NCI-H1694 treated with DMSO at 0.1 percent for 48 hours (cell line): ENCODE measurements at regions not wholly inside any gene's neighbourhood (a gene's known extent, or its start where the extent isn't known, plus 50 kb on each side); places are given as distances from the start of the nearest gene placed in this dataset.

Source experiments
- DNase-seq: peaks from one replicate; lab custom pipeline; 2025; lab: John Stamatoyannopoulos, UW

DNA sequence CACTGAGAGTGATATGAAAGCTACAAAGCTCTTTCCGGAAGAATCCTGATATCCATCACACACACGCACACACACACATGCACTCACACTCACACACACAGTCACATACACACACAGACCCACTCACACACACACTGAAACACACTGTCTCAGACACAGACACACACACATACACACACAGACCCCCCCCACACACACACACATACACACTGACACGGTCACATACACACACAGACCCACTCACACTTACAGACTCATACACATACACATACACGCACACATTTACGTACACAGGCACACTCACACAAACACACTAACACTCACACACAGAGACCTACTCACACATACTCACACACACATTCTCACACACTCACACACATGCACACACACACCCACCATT, 58.6 kb downstream of the LIG4 start:
- DNase-seq = no peak

DNA sequence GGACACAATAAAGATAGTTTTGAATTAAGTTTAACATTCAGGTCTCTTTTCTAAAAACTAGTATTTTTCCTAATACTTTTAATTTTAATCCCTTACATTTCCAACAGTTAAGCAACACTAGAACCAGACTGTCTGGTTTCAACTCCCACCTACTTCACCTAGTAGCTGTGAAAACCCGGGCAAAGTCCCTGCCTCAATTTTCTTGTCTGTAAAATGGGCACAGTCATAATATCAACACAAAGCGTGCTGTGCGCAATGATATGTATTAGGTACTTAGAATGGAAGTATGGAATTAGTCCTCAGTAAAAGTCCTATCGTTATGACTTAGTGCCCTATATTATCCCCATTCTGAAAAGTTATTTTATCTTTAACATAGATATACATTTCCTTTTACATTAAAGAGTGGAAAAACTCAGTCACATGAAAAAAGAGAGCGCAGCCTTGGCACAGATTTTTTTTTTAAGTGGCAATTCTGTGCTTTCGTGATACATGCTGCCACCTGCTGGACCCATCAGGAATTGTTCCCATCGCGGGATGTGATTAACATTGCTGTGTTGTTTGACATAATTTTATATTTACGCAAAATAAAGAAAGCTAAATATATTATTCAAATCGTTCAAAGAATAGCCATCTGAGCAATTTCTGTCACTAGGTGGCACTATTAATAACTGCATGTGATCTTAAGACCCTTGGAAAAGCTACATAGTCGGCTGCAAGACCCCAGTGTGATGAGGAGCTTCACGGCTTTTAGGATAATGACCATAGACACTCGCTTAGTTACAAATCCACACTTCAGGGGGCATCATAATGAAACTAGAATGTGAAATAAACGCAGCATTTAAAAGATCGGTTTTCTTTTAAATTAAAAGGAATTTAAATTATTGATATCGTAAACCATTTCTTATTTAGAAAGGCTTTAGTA, 59.9 kb downstream of the LIG4 start:
- peak; percentile 64 for DNase-seq

DNA sequence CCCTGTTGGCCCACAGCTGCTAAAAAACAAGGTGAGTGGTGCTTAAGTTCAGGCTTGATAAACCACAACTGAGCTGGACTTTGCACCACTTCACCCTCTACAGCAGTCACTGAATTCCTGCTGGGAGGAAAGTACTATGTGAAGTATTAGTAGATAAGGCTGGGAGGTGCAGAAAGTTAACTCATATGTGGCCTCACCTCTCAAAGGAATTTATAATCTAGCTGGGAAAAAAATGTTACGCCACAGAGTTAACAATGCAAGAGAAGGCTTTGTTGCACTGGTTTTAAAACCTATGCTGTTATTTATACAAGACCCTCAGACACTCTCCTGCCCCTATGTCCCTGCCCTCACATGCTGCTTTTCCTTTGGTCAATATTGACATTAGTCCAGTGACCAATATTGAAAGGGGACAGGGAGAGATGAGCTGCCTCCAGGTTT, 60.9 kb downstream of the LIG4 start:
- DNase-seq = no peak

DNA sequence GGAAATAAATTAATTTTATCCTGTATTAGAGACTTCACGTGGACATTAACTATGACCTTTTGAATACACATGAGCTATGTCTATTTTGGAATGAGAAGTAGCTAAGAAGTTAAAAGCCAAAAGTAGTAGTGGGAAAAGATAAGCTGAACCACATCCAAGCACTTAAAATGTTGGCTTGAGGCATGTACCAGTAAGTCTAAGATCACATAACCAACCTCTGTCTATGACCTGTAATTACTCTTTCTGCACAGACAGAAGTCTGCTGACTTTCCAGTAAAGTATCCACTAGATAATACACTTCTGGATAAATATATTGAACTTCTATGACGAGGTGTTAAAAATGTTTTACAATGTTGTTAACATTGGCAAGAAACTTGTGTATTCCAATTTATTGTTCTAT, 68.7 kb downstream of the LIG4 start:
- no peak for DNase-seq

DNA sequence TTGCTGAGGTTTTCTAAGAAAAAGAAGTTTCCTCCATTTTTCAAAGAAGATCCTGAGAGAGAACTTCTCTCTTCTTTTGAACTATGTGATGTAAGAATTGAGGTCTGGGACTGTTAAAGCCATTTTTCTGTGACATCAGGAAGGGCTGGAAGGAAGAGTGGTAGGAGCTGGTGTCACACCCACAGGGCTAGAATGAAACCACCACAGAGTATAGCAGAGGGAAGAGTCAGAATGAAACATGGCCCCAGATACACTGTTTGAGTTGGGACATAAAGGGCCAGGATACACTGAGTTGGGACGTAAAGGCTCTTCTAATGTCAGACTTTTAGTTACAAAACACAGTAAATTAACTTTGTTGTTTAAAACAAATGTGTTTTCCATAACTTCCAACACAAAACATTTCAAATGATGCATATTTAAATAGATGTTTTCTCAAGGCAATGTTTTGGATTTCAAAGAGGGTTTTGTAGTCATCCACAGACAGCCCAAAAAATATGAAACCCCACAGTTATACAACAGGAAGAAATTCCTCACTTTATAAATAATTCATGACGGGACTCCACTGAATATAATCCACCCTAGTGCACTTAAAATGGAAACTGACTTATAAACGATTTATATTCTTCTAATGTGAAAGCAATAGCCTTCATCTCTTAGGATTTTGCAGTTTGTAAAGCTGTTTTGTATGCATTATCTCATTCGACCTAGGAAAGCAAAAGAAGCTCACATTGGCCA, 72.5 kb downstream of the LIG4 start:
- no peak for DNase-seq

DNA sequence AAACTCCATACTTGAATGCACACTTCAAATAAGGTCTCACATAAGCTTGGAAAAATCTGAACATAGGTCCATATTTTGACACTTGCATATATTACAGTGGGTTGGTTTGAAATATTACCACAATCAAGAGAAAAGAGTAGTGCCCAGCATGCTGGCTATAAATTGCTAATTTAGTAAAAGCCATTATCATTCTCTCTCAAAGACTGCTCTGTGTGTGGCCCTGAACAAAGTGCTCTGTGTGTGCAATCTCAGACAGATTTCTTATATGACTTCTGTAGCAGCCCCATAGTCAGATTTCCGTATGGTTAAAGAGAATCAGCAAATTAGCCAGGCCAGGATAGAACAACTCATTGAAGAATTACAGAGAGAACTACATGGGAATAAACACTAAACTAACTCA, 78.2 kb downstream of the LIG4 start:
- DNase-seq = no peak

DNA sequence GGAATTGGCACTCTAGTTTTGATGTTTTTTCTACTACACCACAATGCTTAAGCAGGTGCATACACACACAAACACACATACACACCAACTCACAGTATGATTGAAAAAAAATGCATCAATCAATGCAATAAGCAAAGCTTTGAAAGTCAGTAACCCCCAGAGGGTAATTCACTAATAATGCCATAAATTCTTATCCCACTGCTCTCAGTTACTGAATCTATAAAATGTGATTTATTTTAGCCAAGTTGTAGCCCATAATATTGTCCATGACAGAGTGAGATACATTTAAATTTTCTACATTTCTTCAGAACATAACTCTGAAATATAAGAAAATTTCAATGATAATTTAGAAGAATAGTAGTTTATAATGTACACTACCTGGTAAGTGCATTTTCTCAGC, 87.9 kb downstream of the LIG4 start:
- no peak for DNase-seq

DNA sequence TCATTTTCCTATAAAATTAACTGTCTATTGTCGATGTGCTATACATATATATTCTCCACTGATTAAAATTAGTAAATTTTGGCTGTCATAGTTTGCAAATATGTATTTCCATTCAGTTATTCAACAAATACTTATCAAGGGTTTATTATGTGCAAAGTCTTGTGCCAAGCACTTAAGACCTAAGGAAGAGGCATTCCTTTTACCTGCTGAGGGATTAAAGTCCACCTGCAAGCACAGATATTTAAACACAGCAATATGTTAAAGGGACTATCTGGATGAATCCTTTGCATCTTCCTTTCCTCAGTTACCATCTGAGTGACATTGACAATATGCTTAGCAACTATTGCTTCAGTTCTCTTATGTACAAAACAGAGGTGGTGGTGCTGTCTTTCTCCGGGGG, 89.3 kb downstream of the LIG4 start:
- no peak for DNase-seq

DNA sequence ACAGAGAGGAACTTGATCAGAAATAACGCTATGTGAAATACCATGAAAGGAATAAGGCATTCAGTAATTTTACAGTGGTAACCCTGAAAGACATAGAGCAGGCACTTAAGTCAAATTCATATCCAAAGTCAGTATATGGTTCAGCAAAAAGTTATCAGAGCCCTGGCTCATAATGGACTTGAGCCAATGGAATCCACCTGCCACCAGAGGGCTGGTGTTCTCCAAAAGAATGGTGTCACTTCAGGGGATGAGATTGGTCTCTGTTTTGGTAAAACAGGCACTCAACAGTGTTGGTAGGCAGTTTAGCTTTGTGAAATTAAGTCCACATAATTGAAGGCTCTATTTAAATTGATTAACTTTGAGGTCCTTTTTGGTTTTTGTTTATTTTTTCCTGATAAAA, 93.9 kb downstream of the LIG4 start:
- no peak for DNase-seq

DNA sequence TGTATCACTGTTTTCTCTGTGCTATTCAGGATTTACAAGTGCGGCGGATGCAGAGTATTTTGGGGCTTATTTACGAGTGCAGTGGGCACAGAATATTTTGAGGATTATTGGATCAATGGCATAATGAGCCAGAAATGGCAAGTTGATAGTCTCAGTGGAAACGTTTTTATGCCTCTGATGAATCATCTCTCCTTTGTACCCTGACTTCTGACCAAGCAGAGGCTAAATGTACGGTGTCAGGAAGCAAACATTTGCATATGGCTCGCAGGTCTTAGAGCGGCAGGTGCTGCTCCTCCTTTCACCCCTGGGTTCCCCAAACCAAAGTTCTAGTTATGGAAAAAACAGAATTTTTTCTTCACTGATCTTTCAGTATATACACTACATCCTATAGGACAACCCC, 94.5 kb downstream of the LIG4 start:
- no peak for DNase-seq

DNA sequence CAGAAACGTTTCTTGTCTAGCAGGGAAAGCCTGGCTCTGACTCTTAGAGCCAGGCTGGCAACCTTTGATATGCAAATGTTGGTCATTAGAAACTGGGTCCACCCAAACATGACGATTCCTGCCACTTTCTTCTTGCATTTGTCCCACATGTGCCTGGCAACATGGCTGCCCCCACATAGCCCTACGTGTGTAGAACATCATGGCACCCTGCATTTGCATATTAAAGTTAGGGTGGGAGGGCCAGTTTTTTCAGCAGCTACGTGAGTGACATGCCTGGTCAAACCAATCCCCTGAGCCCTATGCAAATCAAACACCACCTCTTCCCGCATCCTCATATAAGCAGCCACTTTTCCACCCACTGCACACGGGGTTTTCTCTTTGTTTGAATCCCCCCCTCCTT, 95.0 kb downstream of the LIG4 start:
- no peak for DNase-seq

DNA sequence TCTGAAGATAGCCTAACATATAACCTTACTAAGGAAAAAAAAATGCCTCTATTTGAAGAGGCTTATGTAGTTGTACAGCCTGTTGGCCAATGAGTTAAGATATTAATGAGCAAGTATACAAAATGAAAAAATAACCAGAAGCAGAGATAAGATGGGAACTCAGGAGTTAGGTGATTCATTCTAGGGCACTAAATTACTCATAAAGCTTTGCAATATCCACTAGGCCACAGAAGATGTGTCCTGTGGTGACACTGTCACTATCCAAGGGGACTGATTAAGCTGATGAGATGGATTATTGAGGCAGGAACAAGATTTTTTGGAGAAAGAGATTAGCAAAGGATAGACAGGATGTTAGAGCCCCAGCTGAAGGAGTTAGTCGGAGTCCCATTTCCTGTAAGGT, 99.6 kb downstream of the LIG4 start:
- DNase-seq = no peak

DNA sequence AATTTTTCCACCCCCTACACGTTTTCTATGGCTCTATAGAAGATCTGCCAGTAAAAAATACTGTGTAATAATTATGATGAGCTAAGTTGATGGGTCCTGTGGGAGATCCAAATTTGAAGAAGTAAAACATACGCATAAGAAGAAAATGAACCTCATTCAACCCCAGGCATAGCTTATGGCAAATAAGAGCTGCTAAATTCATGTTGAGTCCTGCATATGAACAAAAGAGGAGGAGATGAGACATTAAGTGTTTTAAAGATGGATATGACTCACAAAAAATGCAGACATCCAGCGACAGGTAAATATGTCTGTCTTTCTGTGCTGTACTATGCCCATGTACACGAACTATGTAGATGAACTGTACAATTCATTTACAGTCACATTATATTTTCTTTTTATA, 101.9 kb downstream of the LIG4 start:
- no peak for DNase-seq

DNA sequence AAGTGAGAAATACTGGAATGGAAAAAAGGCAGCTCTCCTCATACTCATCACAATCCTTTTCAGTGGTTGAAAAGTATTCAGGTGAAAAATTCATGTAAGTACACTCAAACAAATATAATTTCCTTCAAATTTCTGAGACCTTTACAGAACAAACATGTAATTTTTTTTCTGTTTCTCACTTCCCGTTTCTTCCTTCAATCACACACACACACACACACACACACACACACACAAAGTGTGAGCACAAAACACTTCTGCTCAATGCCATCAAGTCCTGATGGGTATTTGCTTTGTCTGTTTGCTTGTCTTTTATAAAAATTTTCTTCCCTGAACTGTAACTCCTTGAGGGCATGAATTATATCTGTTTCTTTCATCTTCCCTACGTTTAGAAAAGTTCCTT, 110.6 kb downstream of the LIG4 start:
- no peak for DNase-seq

DNA sequence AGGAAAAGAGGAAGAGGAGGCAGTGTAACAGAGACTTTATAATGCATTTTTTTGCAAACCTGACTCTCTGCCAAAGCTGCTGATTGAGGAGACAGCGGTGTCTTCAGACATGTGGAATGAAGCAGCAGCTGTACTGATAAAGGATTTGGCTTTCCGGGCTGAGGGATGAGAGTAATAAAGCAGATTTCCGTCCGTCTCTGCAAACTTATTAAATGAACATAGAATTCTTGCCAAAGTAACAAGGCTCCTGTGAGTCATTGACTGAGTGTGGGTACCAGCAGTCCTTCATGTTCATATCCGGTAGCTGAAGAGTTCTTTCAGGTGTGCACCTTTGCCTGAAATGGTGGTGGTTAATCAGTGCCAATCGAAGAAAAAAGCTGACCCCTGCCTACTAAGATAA, 112.6 kb downstream of the LIG4 start:
- no peak for DNase-seq

DNA sequence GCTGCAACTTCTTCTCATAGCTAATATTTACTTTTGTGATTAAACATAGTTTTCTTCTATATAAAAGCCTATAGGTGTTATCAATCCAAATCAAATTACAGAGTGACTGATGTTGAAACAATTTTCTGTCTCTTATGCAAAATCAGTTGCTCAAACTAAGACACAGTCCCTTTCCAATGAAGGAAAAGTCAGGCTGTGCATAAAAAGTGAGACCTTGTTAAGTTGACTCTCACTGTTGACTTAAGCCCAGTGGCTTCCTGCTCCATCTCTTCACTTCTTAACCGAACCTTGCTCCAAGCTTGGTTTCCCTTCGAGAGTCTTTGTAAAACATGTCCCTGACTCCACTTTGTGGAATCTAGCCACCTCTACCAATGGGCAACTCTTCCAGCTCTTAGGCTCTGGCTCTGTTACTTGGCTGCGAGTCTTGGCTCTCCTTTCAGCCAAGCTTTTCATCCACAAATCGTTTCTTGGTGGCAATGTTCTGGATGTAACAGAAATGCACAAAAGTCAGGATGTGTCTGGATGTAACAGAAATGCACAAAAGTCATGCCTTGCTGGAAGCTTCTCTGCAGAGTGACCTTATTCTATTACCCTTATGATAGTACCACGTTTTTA, 118.9 kb downstream of the LIG4 start:
- no peak for DNase-seq

DNA sequence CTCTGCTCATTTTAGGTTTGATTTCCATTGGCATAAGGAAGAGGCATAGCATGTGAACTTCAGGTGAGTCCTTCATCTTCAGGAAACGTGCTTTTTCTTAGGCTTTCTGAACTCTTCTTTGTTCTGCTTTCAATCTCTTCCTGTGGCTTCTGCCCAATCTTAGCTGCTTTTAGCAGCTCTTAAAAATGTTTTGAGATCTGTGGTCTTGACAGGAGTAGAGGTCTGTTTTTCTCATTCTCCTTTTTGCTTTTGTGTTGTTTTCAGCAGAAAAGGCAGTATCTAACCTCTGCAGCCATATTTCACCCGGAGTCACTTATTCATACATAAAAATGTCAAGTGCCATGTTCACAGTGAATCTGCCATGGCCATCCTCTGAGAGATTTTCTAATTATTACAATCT, 120.3 kb downstream of the LIG4 start:
- no peak for DNase-seq

DNA sequence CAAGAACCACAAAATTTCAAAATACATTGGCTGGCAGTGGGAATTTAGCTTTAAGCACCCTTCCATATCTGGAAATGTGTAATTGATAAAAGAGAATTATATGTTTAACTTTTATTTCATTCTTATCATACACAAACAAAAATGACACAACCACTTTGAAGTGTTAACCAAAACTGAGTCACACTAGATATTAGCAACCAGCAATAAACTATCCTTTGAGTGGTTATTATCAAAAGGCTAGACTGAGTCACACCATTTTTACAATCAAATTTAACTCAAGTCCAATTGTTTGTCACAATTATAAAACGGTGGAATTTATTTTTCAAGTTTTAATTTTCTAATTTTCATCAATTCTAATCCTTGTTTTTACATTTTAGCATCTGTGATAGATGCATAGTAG, 121.7 kb downstream of the LIG4 start:
- DNase-seq = no peak

DNA sequence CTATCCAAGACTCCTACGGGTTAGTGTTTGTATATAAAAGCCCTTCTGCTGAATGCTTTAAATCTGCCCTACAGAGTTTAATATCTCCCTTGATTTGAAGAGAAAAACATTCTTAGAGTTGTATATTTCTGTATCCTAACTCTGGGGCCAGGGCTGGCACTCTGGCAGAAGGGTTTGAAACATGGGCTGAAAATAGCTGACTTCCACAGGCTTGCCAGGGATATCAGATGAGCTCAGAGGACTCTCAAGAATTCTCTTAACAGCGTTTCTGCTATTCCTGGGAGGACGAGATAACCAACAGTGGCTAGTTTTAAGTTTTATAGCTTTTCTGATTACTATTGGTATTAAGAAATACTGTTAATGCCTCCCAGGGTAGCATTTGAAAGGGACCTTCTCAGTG, 127.5 kb downstream of the LIG4 start:
- no peak for DNase-seq

DNA sequence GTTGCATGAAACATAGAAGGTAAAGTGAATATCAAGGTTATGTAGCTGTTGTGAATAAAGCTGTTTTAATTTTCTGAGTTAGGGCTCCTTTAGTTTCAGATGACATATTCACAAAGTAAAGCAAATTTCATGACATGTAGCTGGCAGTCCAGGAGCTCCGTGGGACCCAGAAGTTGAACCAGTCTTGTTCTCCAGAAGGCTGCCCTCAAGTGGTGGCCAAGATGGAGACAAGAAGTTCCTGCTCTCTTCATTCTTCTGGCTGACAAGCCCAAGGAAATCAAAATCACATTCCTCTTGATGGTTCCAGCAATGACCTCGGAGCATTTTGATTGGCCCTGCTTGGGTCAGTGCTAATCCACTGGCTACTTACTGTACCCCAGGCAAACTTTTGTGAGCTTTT, 128.7 kb downstream of the LIG4 start:
- no peak for DNase-seq

DNA sequence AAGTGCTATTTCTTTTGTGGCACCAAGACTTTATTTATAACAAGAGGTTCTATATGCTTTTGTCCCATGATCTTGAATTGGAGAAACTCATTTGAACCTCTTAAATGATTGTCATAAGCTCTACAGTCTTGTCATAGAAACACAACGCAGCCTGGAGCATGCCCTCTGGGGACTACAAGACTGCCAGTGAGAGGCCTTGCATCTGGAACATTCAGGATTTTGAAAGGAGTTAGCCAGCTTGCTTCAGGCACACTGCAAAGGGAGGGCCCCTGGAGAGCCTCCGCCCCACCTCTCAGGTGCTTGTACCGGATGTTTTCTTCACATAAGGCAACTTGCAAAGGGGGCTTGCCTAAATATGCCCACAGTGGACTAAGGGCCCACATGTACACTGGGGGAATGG, 130.5 kb downstream of the LIG4 start:
- DNase-seq = no peak

DNA sequence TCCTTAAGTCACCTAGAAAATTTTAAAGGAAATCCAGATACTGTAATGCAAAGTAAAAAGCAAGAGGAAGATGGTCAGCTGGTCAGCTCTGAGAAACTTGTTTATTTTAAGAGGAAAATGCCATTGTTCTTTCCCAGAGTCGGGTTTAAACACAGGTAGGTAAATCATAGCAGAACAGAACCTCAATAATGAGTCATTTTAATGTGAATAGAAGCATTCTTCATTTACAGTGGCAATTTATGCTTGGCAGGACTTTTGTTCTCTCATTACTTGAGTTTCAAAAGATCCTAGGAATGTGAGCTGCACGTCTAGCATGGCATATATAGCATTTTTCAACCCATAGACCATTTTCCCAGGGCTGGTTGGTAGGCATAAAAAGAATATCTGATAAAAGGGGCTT, 132.3 kb downstream of the LIG4 start:
- no peak for DNase-seq

DNA sequence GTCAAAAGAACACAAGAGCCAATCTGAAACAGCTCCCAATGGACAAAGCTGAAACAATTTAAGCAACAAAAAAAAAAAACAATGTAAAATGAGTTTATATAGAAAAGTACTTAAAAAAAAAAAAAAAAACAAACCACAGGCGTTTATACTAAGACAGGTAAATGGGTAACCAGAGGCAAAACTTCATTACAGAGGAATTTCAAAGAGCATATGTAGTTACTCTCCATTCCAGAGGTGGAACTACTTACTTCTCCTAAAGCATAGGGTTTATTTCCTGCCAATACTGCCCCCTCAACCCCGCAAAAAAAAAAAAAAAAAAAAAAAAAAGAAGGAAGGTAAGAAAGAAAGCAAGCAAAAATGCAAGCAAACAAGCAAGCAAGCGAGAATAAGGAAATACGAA, 132.9 kb downstream of the LIG4 start:
- no peak for DNase-seq
